GM23338 (cell line): ENCODE measurements at regions not wholly inside any gene's neighbourhood (a gene's known extent, or its start where the extent isn't known, plus 50 kb on each side); places are given as distances from the start of the nearest gene placed in this dataset.
A peak's percentile ranks its signal among the peaks of the same experiment; 100 is the strongest.

Experiments used
- ATAC-seq: fragments of 200-7000 bp; cut with Tn5 transposase; 3 replicates; pipeline ENCODE4 v1.9.1; 2020
- DNase-seq: peaks from one replicate; pipeline ENCODE4 v3.0.0-alpha.2; 2015; ENCODE audit warnings: low spot score
- H2AFZ ChIP-seq: fragments of 200-600 bp; sonication (generic); 2 replicates; pipeline ENCODE4 v1.8.0; 2016; ENCODE audit warnings: antibody characterized with exemption, mild to moderate bottlenecking, moderate library complexity
- H3F3A ChIP-seq: fragments of 200-600 bp; sonication (generic); replicated peaks from 2 replicates; pipeline ENCODE4 v1.8.0; 2017; ENCODE audit warnings: antibody characterized with exemption, mixed run types, low read depth
- H3K27ac ChIP-seq: fragments of 200-600 bp; sonication (generic); 2 replicates; pipeline ENCODE4 v1.6.1; 2016; ENCODE audit warnings: low read depth
- H3K27me3 ChIP-seq: fragments of 200-600 bp; sonication (generic); 2 replicates; pipeline ENCODE4 v1.8.0; 2016; ENCODE audit warnings: mild to moderate bottlenecking, mixed run types, moderate library complexity; ENCODE audit not compliant: insufficient read depth
- H3K36me3 ChIP-seq: fragments of 200-600 bp; sonication (generic); 2 replicates; pipeline ENCODE4 v1.8.0; 2016; ENCODE audit warnings: mild to moderate bottlenecking; ENCODE audit not compliant: insufficient read depth
- H3K4me1 ChIP-seq: fragments of 200-600 bp; sonication (generic); 2 replicates; pipeline ENCODE4 v1.8.0; 2016; ENCODE audit warnings: mild to moderate bottlenecking, moderate library complexity; ENCODE audit not compliant: insufficient read depth
- H3K4me2 ChIP-seq: fragments of 200-600 bp; sonication (generic); 2 replicates; pipeline ENCODE4 v1.7.1; 2017; ENCODE audit warnings: mixed run types
- H3K4me3 ChIP-seq: fragments of 200-600 bp; sonication (generic); 2 replicates; pipeline ENCODE4 v1.6.1; 2016; ENCODE audit warnings: mixed run types
- H3K79me2 ChIP-seq: fragments of 200-600 bp; sonication (generic); replicated peaks from 2 replicates; pipeline ENCODE4 v1.8.0; 2017; ENCODE audit warnings: mild to moderate bottlenecking; ENCODE audit not compliant: insufficient read depth
- H3K9me2 ChIP-seq: fragments of 200-600 bp; sonication (generic); 2 replicates; pipeline ENCODE4 v1.8.0; 2017; ENCODE audit not compliant: insufficient read depth
- H4K20me1 ChIP-seq: fragments of 200-600 bp; sonication (generic); replicated peaks from 2 replicates; pipeline ENCODE4 v1.8.0; 2017; ENCODE audit warnings: mild to moderate bottlenecking; ENCODE audit not compliant: insufficient read depth
- H3K27ac Mint-ChIP-seq: 2 replicates; pipeline ENCODE4 v1.8.0; 2020; ENCODE audit warnings: inconsistent platforms, mild to moderate bottlenecking, moderate library complexity, mixed read lengths
- H3K27me3 Mint-ChIP-seq: 3 replicates; pipeline ENCODE4 v1.8.0; 2022; ENCODE audit warnings: low read depth, mild to moderate bottlenecking, moderate library complexity, mixed read lengths, inconsistent platforms; ENCODE audit not compliant: insufficient read depth, poor library complexity
- H3K36me3 Mint-ChIP-seq: 3 replicates; pipeline ENCODE4 v1.8.0; 2021; ENCODE audit warnings: low read depth, mild to moderate bottlenecking, inconsistent platforms, moderate library complexity, mixed read lengths
- H3K4me1 Mint-ChIP-seq: 3 replicates; pipeline ENCODE4 v1.8.0; 2020; ENCODE audit warnings: mild to moderate bottlenecking, inconsistent platforms, mixed read lengths
- H3K4me3 Mint-ChIP-seq: 3 replicates; pipeline ENCODE4 v1.8.0; 2021; ENCODE audit warnings: moderate library complexity, mild to moderate bottlenecking, inconsistent platforms, mixed read lengths
- H3K9me3 Mint-ChIP-seq: 3 replicates; pipeline ENCODE4 v1.8.0; 2020; ENCODE audit warnings: moderate library complexity, mild to moderate bottlenecking, inconsistent platforms, mixed read lengths
- CREB1 ChIP-seq: fragments of 250-450 bp; sonication (Bioruptor Pico); IDR thresholded peaks from 2 replicates; pipeline ENCODE4 v1.5.0; 2020; ENCODE audit warnings: low read depth, mild to moderate bottlenecking, moderate library complexity
- ETS1 ChIP-seq: IDR thresholded peaks from 2 replicates; pipeline ENCODE4 v1.6.1; 2016; ENCODE audit warnings: antibody characterized with exemption
- JUNB ChIP-seq: IDR thresholded peaks from one replicate; pipeline ENCODE4 v1.6.1; 2016; ENCODE audit warnings: antibody characterized with exemption; ENCODE audit not compliant: unreplicated experiment
- NANOG ChIP-seq: IDR thresholded peaks from 2 replicates; pipeline ENCODE4 v1.6.1; 2016; ENCODE audit warnings: antibody characterized with exemption, borderline replicate concordance
- POLR2AphosphoS5 ChIP-seq: IDR thresholded peaks from 2 replicates; pipeline ENCODE4 v1.6.1; 2016; ENCODE audit warnings: antibody characterized with exemption, low read depth
- TF ChIP-seq, protein P1 (sequence below): fragments of 250-450 bp; sonication (Bioruptor Pico); IDR thresholded peaks from 2 replicates; pipeline ENCODE4 v1.5.0; 2020; ENCODE audit warnings: mild to moderate bottlenecking, moderate library complexity
- TF ChIP-seq, protein P2 (sequence below): IDR thresholded peaks from one replicate; pipeline ENCODE4 v1.6.1; 2018; ENCODE audit warnings: antibody characterized with exemption; ENCODE audit not compliant: unreplicated experiment

GRCh38 chr1:93776728-93777127 lies 95.1 kb upstream of the BCAR3 start (continued):
- TF ChIP-seq JUNB: no peak
- no peak for TF ChIP-seq CREB1 (CRISPR knock-in tag)
- no peak for TF ChIP-seq ETS1
- no peak for TF ChIP-seq NANOG
- TF ChIP-seq, protein P1, sequence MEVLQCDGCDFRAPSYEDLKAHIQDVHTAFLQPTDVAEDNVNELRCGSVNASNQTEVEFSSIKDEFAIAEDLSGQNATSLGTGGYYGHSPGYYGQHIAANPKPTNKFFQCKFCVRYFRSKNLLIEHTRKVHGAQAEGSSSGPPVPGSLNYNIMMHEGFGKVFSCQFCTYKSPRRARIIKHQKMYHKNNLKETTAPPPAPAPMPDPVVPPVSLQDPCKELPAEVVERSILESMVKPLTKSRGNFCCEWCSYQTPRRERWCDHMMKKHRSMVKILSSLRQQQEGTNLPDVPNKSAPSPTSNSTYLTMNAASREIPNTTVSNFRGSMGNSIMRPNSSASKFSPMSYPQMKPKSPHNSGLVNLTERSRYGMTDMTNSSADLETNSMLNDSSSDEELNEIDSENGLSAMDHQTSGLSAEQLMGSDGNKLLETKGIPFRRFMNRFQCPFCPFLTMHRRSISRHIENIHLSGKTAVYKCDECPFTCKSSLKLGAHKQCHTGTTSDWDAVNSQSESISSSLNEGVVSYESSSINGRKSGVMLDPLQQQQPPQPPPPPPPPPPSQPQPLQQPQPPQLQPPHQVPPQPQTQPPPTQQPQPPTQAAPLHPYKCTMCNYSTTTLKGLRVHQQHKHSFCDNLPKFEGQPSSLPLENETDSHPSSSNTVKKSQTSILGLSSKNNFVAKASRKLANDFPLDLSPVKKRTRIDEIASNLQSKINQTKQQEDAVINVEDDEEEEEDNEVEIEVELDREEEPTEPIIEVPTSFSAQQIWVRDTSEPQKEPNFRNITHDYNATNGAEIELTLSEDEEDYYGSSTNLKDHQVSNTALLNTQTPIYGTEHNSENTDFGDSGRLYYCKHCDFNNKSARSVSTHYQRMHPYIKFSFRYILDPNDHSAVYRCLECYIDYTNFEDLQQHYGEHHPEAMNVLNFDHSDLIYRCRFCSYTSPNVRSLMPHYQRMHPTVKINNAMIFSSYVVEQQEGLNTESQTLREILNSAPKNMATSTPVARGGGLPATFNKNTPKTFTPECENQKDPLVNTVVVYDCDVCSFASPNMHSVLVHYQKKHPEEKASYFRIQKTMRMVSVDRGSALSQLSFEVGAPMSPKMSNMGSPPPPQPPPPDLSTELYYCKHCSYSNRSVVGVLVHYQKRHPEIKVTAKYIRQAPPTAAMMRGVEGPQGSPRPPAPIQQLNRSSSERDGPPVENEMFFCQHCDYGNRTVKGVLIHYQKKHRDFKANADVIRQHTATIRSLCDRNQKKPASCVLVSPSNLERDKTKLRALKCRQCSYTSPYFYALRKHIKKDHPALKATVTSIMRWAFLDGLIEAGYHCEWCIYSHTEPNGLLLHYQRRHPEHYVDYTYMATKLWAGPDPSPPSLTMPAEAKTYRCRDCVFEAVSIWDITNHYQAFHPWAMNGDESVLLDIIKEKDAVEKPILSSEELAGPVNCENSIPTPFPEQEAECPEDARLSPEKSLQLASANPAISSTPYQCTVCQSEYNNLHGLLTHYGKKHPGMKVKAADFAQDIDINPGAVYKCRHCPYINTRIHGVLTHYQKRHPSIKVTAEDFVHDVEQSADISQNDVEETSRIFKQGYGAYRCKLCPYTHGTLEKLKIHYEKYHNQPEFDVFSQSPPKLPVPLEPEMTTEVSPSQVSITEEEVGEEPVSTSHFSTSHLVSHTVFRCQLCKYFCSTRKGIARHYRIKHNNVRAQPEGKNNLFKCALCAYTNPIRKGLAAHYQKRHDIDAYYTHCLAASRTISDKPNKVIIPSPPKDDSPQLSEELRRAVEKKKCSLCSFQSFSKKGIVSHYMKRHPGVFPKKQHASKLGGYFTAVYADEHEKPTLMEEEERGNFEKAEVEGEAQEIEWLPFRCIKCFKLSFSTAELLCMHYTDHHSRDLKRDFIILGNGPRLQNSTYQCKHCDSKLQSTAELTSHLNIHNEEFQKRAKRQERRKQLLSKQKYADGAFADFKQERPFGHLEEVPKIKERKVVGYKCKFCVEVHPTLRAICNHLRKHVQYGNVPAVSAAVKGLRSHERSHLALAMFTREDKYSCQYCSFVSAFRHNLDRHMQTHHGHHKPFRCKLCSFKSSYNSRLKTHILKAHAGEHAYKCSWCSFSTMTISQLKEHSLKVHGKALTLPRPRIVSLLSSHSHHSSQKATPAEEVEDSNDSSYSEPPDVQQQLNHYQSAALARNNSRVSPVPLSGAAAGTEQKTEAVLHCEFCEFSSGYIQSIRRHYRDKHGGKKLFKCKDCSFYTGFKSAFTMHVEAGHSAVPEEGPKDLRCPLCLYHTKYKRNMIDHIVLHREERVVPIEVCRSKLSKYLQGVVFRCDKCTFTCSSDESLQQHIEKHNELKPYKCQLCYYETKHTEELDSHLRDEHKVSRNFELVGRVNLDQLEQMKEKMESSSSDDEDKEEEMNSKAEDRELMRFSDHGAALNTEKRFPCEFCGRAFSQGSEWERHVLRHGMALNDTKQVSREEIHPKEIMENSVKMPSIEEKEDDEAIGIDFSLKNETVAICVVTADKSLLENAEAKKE (CRISPR knock-in tag): no peak

GRCh38 chr1:93775224-93775623 lies 93.6 kb upstream of the BCAR3 start:
- Mint-ChIP-seq H3K36me3 (no peaks in the 10 kb centered on the region; the same call in 2 of the 3 replicates), H3K4me3 (no peak overlapping the region), H3K27me3 (peaks cover 2% of the 10 kb centered on the region), H3K27ac (no peak overlapping the region), H3K9me3 (no peaks in the 10 kb centered on the region), H3K4me1 (peaks cover 15% of the 10 kb centered on the region)
- H4K20me1 ChIP-seq: no peaks in the 10 kb centered on the region
- no peaks in the 10 kb centered on the region for H3K36me3 ChIP-seq
- no peaks in the 10 kb centered on the region for H3K27me3 ChIP-seq
- ATAC-seq (peak; percentile 59; the same call in 2 of the 3 replicates), DNase-seq (no peak)
- no peak overlapping the region for H3K27ac ChIP-seq
- H3K4me1 ChIP-seq: no peaks in the 10 kb centered on the region; the same call in none of the 2 replicates
- H3K9me2 ChIP-seq: peaks cover 20% of the 10 kb centered on the region
- no peak overlapping the region for H3K4me3 ChIP-seq
- H3K79me2 ChIP-seq: no peaks in the 10 kb centered on the region
- H2AFZ ChIP-seq: peak overlapping the region; percentile 49; the same call in 1 of the 2 replicates
- H3K4me2 ChIP-seq: no peak overlapping the region
- no peaks in the 10 kb centered on the region for H3F3A ChIP-seq
- TF ChIP-seq ETS1 (no peak), CREB1 (CRISPR knock-in tag) (no peak), NANOG (no peak), POLR2AphosphoS5 (no peak)
- TF ChIP-seq, protein P2, sequence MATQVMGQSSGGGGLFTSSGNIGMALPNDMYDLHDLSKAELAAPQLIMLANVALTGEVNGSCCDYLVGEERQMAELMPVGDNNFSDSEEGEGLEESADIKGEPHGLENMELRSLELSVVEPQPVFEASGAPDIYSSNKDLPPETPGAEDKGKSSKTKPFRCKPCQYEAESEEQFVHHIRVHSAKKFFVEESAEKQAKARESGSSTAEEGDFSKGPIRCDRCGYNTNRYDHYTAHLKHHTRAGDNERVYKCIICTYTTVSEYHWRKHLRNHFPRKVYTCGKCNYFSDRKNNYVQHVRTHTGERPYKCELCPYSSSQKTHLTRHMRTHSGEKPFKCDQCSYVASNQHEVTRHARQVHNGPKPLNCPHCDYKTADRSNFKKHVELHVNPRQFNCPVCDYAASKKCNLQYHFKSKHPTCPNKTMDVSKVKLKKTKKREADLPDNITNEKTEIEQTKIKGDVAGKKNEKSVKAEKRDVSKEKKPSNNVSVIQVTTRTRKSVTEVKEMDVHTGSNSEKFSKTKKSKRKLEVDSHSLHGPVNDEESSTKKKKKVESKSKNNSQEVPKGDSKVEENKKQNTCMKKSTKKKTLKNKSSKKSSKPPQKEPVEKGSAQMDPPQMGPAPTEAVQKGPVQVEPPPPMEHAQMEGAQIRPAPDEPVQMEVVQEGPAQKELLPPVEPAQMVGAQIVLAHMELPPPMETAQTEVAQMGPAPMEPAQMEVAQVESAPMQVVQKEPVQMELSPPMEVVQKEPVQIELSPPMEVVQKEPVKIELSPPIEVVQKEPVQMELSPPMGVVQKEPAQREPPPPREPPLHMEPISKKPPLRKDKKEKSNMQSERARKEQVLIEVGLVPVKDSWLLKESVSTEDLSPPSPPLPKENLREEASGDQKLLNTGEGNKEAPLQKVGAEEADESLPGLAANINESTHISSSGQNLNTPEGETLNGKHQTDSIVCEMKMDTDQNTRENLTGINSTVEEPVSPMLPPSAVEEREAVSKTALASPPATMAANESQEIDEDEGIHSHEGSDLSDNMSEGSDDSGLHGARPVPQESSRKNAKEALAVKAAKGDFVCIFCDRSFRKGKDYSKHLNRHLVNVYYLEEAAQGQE: no peak
